AG04450 (cell line): ENCODE measurements at regions not wholly inside any gene's neighbourhood (a gene's known extent, or its start where the extent isn't known, plus 50 kb on each side); places are given as distances from the start of the nearest gene placed in this dataset.

Source experiments
- CTCF ChIA-PET: fragments of 300-600, 350-600 bp; formaldehyde crosslinking; extraction: SDS; loops from one replicate; lab custom pipeline; 2022; ENCODE audit warnings: antibody characterized with exemption, inconsistent platforms; lab: Charles Lee
- POLR2A ChIA-PET: fragments of 350-600 bp; formaldehyde crosslinking; extraction: SDS; loops from one replicate; lab custom pipeline; 2021; ENCODE audit warnings: antibody characterized with exemption, inconsistent platforms; lab: Yijun Ruan, JAX
- DNase-seq: peaks from one replicate; pipeline ENCODE4 v3.0.0-alpha.2; 2011; ENCODE audit warnings: low read depth, low spot score
- H3K27ac ChIP-seq: one replicate; pipeline ENCODE4 v1.5.1; 2012; ENCODE audit warnings: low read depth, low read length, control low read depth
- H3K27me3 ChIP-seq: one replicate; pipeline ENCODE4 v1.6.0; 2012; ENCODE audit warnings: low read length; ENCODE audit not compliant: control insufficient read depth, insufficient read depth
- H3K4me3 ChIP-seq: 2 replicates; pipeline ENCODE4 v1.5.1; 2011; ENCODE audit warnings: mild to moderate bottlenecking, low read depth, low read length, control low read depth
- H3K9me3 ChIP-seq: 2 replicates; pipeline ENCODE4 v1.5.1; 2012; ENCODE audit warnings: low read length; ENCODE audit not compliant: control insufficient read depth, insufficient read depth
- CTCF ChIP-seq: IDR thresholded peaks from 2 replicates; pipeline ENCODE4 v1.5.1; 2011; ENCODE audit warnings: low read depth, low read length, control low read depth, inconsistent platforms

DNA sequence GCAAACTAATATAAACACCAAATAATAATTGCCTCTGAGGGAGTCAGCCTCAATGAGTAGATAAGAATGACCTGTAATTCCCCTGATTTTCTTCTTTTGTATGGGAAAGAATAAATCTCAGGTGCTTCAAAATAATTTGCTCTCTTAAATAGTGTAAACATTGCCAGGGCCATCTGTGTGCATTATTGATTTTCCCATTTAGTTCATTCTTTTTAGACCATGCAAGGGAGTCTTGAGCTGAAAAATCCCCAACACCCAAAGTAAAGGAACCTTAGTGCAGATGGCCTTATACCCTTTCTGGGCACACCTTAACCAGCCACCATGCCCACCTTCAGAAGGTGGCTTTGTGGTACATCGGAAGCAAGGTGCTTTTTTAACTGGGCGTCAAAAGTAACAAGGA, 267.2 kb downstream of the TMEM114 start:
- no peaks in the 10 kb centered on the region for H3K27me3 ChIP-seq
- no peak overlapping the region for H3K27ac ChIP-seq
- H3K4me3 ChIP-seq, result no peak overlapping the region
- POLR2A ChIA-PET, result no interaction called here
- DNase-seq, result no peak
- CTCF ChIA-PET, result no interaction called here
- peaks cover 25% of the 10 kb centered on the region for H3K9me3 ChIP-seq
- TF ChIP-seq CTCF, result no peak

DNA sequence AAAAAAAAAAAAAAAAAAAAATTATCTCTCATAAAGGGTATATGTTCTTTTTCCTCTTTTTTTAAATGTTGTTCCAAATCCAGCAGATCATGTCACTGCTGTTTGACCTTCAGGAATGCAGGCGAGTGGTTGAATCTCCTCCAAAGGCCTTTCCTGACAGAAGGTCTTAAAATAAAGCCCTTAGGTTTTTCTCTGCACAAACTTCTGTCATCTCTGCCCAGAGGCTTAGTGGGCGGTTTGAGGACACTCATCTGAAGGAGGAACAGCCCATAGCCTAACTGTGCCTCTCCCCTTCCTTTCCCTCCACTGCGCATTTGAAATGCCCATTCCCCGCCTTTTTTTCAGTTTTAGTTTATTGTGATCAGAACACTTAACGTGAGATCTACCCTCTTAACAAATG, 270.2 kb downstream of the TMEM114 start:
- CTCF ChIA-PET, result no interaction called here

GRCh38 chr16:8310816-8311215, 279.5 kb downstream of the TMEM114 start:
- H3K9me3 ChIP-seq, result peaks cover 32% of the 10 kb centered on the region; the same call in 1 of the 2 replicates
- ChIA-PET POLR2A (no interaction called here), CTCF (no interaction called here)
- no peak for DNase-seq
- H3K27ac ChIP-seq, result no peak overlapping the region
- no peak for TF ChIP-seq CTCF
- H3K27me3 ChIP-seq, result no peaks in the 10 kb centered on the region
- H3K4me3 ChIP-seq, result no peak overlapping the region

More for the DNA sequence above, 270.2 kb downstream of the TMEM114 start:
- no peaks in the 10 kb centered on the region for H3K27me3 ChIP-seq
- POLR2A ChIA-PET, result no interaction called here
- H3K4me3 ChIP-seq, result no peak overlapping the region
- DNase-seq, result no peak
- H3K27ac ChIP-seq, result no peak overlapping the region
- H3K9me3 ChIP-seq, result peaks cover 24% of the 10 kb centered on the region
- TF ChIP-seq CTCF, result no peak

GRCh38 chr16:8310323-8310722, 280.0 kb downstream of the TMEM114 start:
- H3K27me3 ChIP-seq, result no peaks in the 10 kb centered on the region
- H3K9me3 ChIP-seq, result peaks cover 28% of the 10 kb centered on the region; the same call in 1 of the 2 replicates
- CTCF ChIA-PET, result no interaction called here
- no peak for TF ChIP-seq CTCF
- no peak overlapping the region for H3K4me3 ChIP-seq
- POLR2A ChIA-PET, result no interaction called here
- no peak overlapping the region for H3K27ac ChIP-seq
- DNase-seq, result no peak

- H3K9me3 ChIP-seq, result peaks cover 33% of the 10 kb centered on the region
- H3K4me3 ChIP-seq, result no peak overlapping the region
- POLR2A ChIA-PET, result no interaction called here
- no peak overlapping the region for H3K27ac ChIP-seq
- CTCF ChIA-PET, result no interaction called here
- no peak for DNase-seq
- no peaks in the 10 kb centered on the region for H3K27me3 ChIP-seq
- no peak for TF ChIP-seq CTCF
Measured at GRCh38 chr16:8305201-8305600, 285.1 kb downstream of the TMEM114 start.
